ENCODE measurements at regions not wholly inside any gene's neighbourhood (a gene's known extent, or its start where the extent isn't known, plus 50 kb on each side); places are given as distances from the start of the nearest gene placed in this dataset.

DNA sequence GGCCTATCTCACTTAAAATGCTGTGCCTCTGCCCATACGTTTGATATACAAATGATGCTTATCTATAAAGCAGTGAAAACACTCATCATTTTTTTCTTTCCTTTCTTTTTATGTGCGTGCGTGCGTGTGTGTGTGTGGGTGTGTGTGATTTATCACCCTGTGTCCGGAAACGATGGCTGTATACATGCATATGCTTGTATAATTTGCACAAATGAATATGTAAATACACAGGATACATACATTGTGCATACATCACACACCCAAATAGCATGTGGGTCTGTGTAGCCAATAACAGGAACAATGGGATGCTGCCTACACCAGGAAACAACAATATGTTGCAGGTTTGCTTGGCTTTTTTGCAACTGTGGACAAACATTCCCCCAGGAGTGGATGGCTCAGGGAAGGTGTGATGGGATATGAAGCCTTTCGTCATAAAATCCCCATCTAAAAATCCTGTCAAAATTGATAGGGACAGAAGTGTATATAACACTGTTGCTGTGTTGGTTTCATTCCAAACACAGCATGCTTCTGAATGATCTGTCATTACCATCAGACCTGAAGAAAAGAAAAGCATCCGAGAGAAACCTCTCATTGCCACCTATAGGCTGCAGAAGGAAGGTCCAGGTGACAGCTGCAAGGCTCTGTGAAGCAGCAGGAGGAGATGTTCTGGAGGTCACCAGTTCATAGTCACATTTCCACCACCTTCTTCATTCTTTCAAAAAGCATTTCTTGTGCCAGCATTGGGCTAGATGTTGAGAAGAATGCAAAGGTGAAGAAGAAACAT is 503.9 kb upstream of the NR2F2 start:
- TF ChIP-seq, protein P1, sequence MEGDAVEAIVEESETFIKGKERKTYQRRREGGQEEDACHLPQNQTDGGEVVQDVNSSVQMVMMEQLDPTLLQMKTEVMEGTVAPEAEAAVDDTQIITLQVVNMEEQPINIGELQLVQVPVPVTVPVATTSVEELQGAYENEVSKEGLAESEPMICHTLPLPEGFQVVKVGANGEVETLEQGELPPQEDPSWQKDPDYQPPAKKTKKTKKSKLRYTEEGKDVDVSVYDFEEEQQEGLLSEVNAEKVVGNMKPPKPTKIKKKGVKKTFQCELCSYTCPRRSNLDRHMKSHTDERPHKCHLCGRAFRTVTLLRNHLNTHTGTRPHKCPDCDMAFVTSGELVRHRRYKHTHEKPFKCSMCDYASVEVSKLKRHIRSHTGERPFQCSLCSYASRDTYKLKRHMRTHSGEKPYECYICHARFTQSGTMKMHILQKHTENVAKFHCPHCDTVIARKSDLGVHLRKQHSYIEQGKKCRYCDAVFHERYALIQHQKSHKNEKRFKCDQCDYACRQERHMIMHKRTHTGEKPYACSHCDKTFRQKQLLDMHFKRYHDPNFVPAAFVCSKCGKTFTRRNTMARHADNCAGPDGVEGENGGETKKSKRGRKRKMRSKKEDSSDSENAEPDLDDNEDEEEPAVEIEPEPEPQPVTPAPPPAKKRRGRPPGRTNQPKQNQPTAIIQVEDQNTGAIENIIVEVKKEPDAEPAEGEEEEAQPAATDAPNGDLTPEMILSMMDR (IDR thresholded peaks at IDR 0.05), result no peak
- TF ChIP-seq POLR2A (IDR thresholded peaks at IDR 0.05) (no peak), EP300 (IDR thresholded peaks at IDR 0.05) (no peak)

Data from suprapubic skin (tissue), 3 donors.